Nephron (organoid): ENCODE measurements at regions not wholly inside any gene's neighbourhood (a gene's known extent, or its start where the extent isn't known, plus 50 kb on each side); places are given as distances from the start of the nearest gene placed in this dataset.

Source experiments
- H3K27ac Mint-ChIP-seq, 3 experiments: 2 replicates each; pipeline ENCODE4 v1.8.0; 2020; ENCODE audit warnings: mixed read lengths in 3 of 3, mild to moderate bottlenecking in 2 of 3, moderate library complexity in 1 of 3
- H3K27me3 Mint-ChIP-seq: 2 replicates; pipeline ENCODE4 v1.8.0; 2021; ENCODE audit warnings: low read depth, mild to moderate bottlenecking, moderate library complexity, mixed read lengths
- H3K36me3 Mint-ChIP-seq: 2 replicates; pipeline ENCODE4 v1.8.0; 2020; ENCODE audit warnings: low read depth, mixed read lengths
- H3K4me1 Mint-ChIP-seq: 2 replicates; pipeline ENCODE4 v1.8.0; 2020; ENCODE audit warnings: mixed read lengths
- H3K4me3 Mint-ChIP-seq, 3 experiments: 2 replicates each; pipeline ENCODE4 v1.8.0; 2020; ENCODE audit warnings: mild to moderate bottlenecking in 3 of 3, mixed read lengths in 3 of 3, moderate library complexity in 2 of 3
- H3K9me3 Mint-ChIP-seq: 2 replicates; pipeline ENCODE4 v1.8.0; 2020; ENCODE audit warnings: mixed read lengths
- CTCF ChIP-seq, 3 experiments: fragments of 200-600 bp; sonication (generic); IDR thresholded peaks; one replicate each; pipeline ENCODE4 v1.5.0; 2021; ENCODE audit warnings: antibody characterized with exemption in 3 of 3; ENCODE audit not compliant: unreplicated experiment in 3 of 3

GRCh38 chr1:2934642-2935081 lies 86.6 kb upstream of the ACTRT2 start:
- H3K36me3 Mint-ChIP-seq: no peaks in the 10 kb centered on the region
- H3K9me3 Mint-ChIP-seq: peaks cover 20% of the 10 kb centered on the region
- H3K27me3 Mint-ChIP-seq: peaks cover 30% of the 10 kb centered on the region
- H3K4me3 Mint-ChIP-seq: no peak overlapping the region
- TF ChIP-seq CTCF (IDR thresholded peaks at IDR 0.05; ENCODE audit: unreplicated experiment in 3 of 3): no peak
- no peaks in the 10 kb centered on the region for H3K4me1 Mint-ChIP-seq
- H3K27ac Mint-ChIP-seq: no peak overlapping the region

GRCh38 chr1:2935184-2935583 lies 86.1 kb upstream of the ACTRT2 start:
- TF ChIP-seq CTCF (IDR thresholded peaks at IDR 0.05; ENCODE audit: unreplicated experiment in 3 of 3): no peak
- peaks cover 22% of the 10 kb centered on the region for H3K9me3 Mint-ChIP-seq
- no peaks in the 10 kb centered on the region for H3K36me3 Mint-ChIP-seq
- peak overlapping the region in 1 of 3 experiments; percentile 57 for H3K27ac Mint-ChIP-seq
- no peaks in the 10 kb centered on the region for H3K4me1 Mint-ChIP-seq
- H3K4me3 Mint-ChIP-seq: no peak overlapping the region
- peaks cover 26% of the 10 kb centered on the region for H3K27me3 Mint-ChIP-seq

- no peaks in the 10 kb centered on the region for H3K4me1 Mint-ChIP-seq
- H3K27ac Mint-ChIP-seq: peak overlapping the region in 1 of 3 experiments; percentile 57
- no peak for TF ChIP-seq CTCF (IDR thresholded peaks at IDR 0.05; ENCODE audit: unreplicated experiment in 3 of 3)
- peaks cover 26% of the 10 kb centered on the region for H3K27me3 Mint-ChIP-seq
- no peaks in the 10 kb centered on the region for H3K36me3 Mint-ChIP-seq
- no peak overlapping the region for H3K4me3 Mint-ChIP-seq
- H3K9me3 Mint-ChIP-seq: peaks cover 28% of the 10 kb centered on the region
Observed at GRCh38 chr1:2935751-2936390, 85.4 kb upstream of the ACTRT2 start.

- Mint-ChIP-seq H3K4me1 (no peaks in the 10 kb centered on the region), H3K36me3 (peaks cover 3% of the 10 kb centered on the region), H3K4me3 (no peak overlapping the region), H3K9me3 (peaks cover 35% of the 10 kb centered on the region), H3K27me3 (peaks cover 22% of the 10 kb centered on the region), H3K27ac (no peak overlapping the region)
- TF ChIP-seq CTCF (IDR thresholded peaks at IDR 0.05; ENCODE audit: unreplicated experiment in 3 of 3): no peak
Observed at GRCh38 chr1:2936559-2937515, 84.4 kb upstream of the ACTRT2 start.

DNA sequence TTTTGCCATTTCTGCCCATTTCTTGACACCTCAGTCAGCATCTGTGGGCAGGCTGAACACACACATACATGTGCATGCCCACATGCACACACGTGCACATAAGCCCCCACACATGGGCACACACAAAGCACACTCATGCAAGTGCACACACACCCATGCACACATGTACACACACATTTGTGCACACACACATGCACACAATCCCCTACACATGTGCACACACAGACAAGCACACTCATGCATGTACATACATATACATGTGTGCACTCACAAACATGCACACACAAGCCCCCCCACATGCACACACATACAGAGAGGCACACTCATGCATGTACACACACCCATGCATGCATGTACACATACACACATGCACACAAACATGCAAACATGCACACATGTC lies 83.5 kb upstream of the ACTRT2 start:
- Mint-ChIP-seq H3K9me3 (peaks cover 33% of the 10 kb centered on the region), H3K27me3 (peaks cover 18% of the 10 kb centered on the region), H3K4me3 (no peak overlapping the region), H3K27ac (no peak overlapping the region), H3K36me3 (peaks cover 3% of the 10 kb centered on the region), H3K4me1 (no peaks in the 10 kb centered on the region)
- TF ChIP-seq CTCF (IDR thresholded peaks at IDR 0.05; ENCODE audit: unreplicated experiment in 3 of 3): no peak
